Breast epithelium (tissue), 4 donors: ENCODE measurements at regions not wholly inside any gene's neighbourhood (a gene's known extent, or its start where the extent isn't known, plus 50 kb on each side); places are given as distances from the start of the nearest gene placed in this dataset.
A peak's percentile ranks its signal among the peaks of the same experiment; 100 is the strongest.

Experiments
- DNase-seq, 2 donors: peaks; one replicate each; pipeline ENCODE4 v3.0.0-alpha.2; 2019; ENCODE audit warnings: low spot score in 2 of 2
- H3K27ac ChIP-seq, 2 donors: fragments of 200-600 bp; sonication (generic) in 1 of 2; one replicate each; pipeline ENCODE4 v1.5.1; 2016 to 2019; ENCODE audit warnings: mild to moderate bottlenecking in 1 of 2
- H3K27me3 ChIP-seq, 2 donors: fragments of 200-600 bp; sonication (generic) in 1 of 2; one replicate each; pipeline versions ENCODE4 v1.5.1 to v1.6.0; 2017 to 2019; ENCODE audit warnings: control low read depth in 1 of 2, mild to moderate bottlenecking in 1 of 2
- H3K36me3 ChIP-seq: fragments of 200-600 bp; one replicate; pipeline ENCODE4 v1.5.1; 2019
- H3K4me1 ChIP-seq, 2 donors: fragments of 200-600 bp; sonication (generic); one replicate each; pipeline ENCODE4 v1.5.1; 2016 to 2019; ENCODE audit warnings: control low read depth in 1 of 2
- H3K4me3 ChIP-seq, 3 donors: fragments of 200-600 bp; sonication (generic); 1 replicate in 2 of 3; 2 replicates in 1 of 3; pipeline ENCODE4 v1.5.1; 2016 to 2019; ENCODE audit warnings: mild to moderate bottlenecking in 3 of 3, moderate library complexity in 2 of 3
- H3K9me3 ChIP-seq, 2 donors: fragments of 200-600 bp; sonication (generic) in 1 of 2; one replicate each; pipeline ENCODE4 v1.5.1; 2016 to 2019; ENCODE audit warnings: control low read depth in 1 of 2
- CTCF ChIP-seq, 3 donors: fragments of 450-650 bp; IDR thresholded peaks; one replicate each; pipeline ENCODE4 v1.5.1; 2016 to 2017; ENCODE audit warnings: antibody characterized with exemption in 3 of 3, mild to moderate bottlenecking in 3 of 3, moderate library complexity in 3 of 3
- POLR2A ChIP-seq: fragments of 450-650 bp; IDR thresholded peaks from one replicate; pipeline ENCODE4 v1.6.1; 2016; ENCODE audit warnings: antibody characterized with exemption, mild to moderate bottlenecking, moderate library complexity
- POLR2AphosphoS5 ChIP-seq, 3 donors: sonication (generic); formaldehyde crosslinking; IDR thresholded peaks; one replicate each; pipeline ENCODE4 v1.6.1; 2017; ENCODE audit warnings: antibody characterized with exemption in 3 of 3
- intact Hi-C: fragments of 100-400 bp; cut with DNase I; formaldehyde crosslinking; loops from one replicate; pipeline ENCODE4 v1.15.1; 2023; ENCODE audit warnings: low total_unique reads

- TF ChIP-seq POLR2AphosphoS5 (IDR thresholded peaks at IDR 0.05) (no peak), POLR2A (no peak), CTCF (IDR thresholded peaks at IDR 0.05) (no peak)
- intact Hi-C loops = loop anchor here (10.0 kb wide), 1 partner anchor 662 kb away; no protein-coding TSS in a partner anchor
- Histone ChIP-seq H3K4me3 (no peak overlapping the region), H3K9me3 (no peaks in the 10 kb centered on the region), H3K27ac (no peak overlapping the region), H3K36me3 (no peaks in the 10 kb centered on the region), H3K27me3 (no peaks in the 10 kb centered on the region), H3K4me1 (no peaks in the 10 kb centered on the region)
- no peak for DNase-seq
Measured at GRCh38 chr16:55392701-55393100, 68.7 kb downstream of the IRX6 start.

GRCh38 chr16:55393991-55394390 is 70.0 kb downstream of the IRX6 start:
- Histone ChIP-seq H3K4me1 (no peaks in the 10 kb centered on the region), H3K9me3 (no peaks in the 10 kb centered on the region), H3K36me3 (no peaks in the 10 kb centered on the region), H3K27ac (peak overlapping the region in 1 of 2 donors; percentile 52), H3K4me3 (no peak overlapping the region), H3K27me3 (no peaks in the 10 kb centered on the region)
- intact Hi-C loops = loop anchor here (10.0 kb wide), 1 partner anchor 661 kb away; no protein-coding TSS in a partner anchor
- TF ChIP-seq POLR2A = no peak
- TF ChIP-seq POLR2AphosphoS5 (IDR thresholded peaks at IDR 0.05) = no peak
- no peak for TF ChIP-seq CTCF (IDR thresholded peaks at IDR 0.05)
- DNase-seq = no peak

GRCh38 chr16:55398762-55399161 is 74.8 kb downstream of the IRX6 start:
- DNase-seq = no peak

GRCh38 chr16:55399911-55400310 is 75.9 kb downstream of the IRX6 start:
- H3K27me3 ChIP-seq = no peaks in the 10 kb centered on the region
- H3K9me3 ChIP-seq = no peaks in the 10 kb centered on the region
- TF ChIP-seq POLR2A (no peak), POLR2AphosphoS5 (IDR thresholded peaks at IDR 0.05) (no peak), CTCF (IDR thresholded peaks at IDR 0.05) (no peak)
- DNase-seq = no peak
- H3K27ac ChIP-seq = no peak overlapping the region
- H3K36me3 ChIP-seq = no peaks in the 10 kb centered on the region
- no peak overlapping the region for H3K4me3 ChIP-seq
- no peaks in the 10 kb centered on the region for H3K4me1 ChIP-seq
- intact Hi-C loops = loop anchor here (10.0 kb wide), 1 partner anchor 655 kb away; no protein-coding TSS in a partner anchor

More at GRCh38 chr16:55398762-55399161, 74.8 kb downstream of the IRX6 start:
- H3K27me3 ChIP-seq = no peaks in the 10 kb centered on the region
- H3K27ac ChIP-seq = no peak overlapping the region
- intact Hi-C loops = loop anchor here (10.0 kb wide), 1 partner anchor 656 kb away; no protein-coding TSS in a partner anchor
- no peaks in the 10 kb centered on the region for H3K4me1 ChIP-seq
- no peaks in the 10 kb centered on the region for H3K9me3 ChIP-seq
- TF ChIP-seq CTCF (IDR thresholded peaks at IDR 0.05) = no peak
- no peak for TF ChIP-seq POLR2A
- no peak for TF ChIP-seq POLR2AphosphoS5 (IDR thresholded peaks at IDR 0.05)
- no peak overlapping the region for H3K4me3 ChIP-seq
- no peaks in the 10 kb centered on the region for H3K36me3 ChIP-seq

GRCh38 chr16:55401046-55401445 is 77.0 kb downstream of the IRX6 start:
- Histone ChIP-seq H3K27me3 (no peaks in the 10 kb centered on the region), H3K36me3 (no peaks in the 10 kb centered on the region), H3K9me3 (peaks cover 0 to 3% of the 10 kb centered on the region in 2 donors), H3K4me1 (no peaks in the 10 kb centered on the region), H3K4me3 (no peak overlapping the region), H3K27ac (no peak overlapping the region)
- intact Hi-C loops = no loop called here
- TF ChIP-seq POLR2AphosphoS5 (IDR thresholded peaks at IDR 0.05) (no peak), CTCF (IDR thresholded peaks at IDR 0.05) (no peak), POLR2A (no peak)
- no peak for DNase-seq
